ENCODE measurements at regions not wholly inside any gene's neighbourhood (a gene's known extent, or its start where the extent isn't known, plus 50 kb on each side); places are given as distances from the start of the nearest gene placed in this dataset.

DNA sequence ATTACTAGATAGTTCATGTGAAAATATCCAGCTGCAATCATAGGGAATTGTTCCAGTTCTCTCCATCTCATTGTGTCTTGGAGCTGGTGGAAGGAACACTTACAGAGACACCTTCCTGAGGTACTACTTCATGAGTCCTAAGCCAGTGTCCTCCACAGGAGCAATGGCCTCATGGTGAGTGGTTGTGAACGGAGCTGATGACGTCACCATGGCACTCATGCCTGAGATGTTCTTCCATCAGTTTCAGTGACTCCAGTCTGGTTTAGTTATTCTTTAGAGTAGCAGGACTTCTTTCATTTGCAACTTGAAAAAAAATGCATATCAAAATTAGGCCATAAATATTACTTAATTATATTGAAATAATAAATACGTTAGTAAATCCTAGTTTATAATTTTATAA is 418.6 kb downstream of the ZNF521 start:
- DNase-seq (ENCODE audit: low read depth in 2 of 3, low spot score in 1 of 3) = no peak

- DNase-seq (ENCODE audit: low read depth in 2 of 3, low spot score in 1 of 3) = no peak
These were observed 417.6 kb downstream of the ZNF521 start for GRCh38 chr18:24934258-24934932.

DNA sequence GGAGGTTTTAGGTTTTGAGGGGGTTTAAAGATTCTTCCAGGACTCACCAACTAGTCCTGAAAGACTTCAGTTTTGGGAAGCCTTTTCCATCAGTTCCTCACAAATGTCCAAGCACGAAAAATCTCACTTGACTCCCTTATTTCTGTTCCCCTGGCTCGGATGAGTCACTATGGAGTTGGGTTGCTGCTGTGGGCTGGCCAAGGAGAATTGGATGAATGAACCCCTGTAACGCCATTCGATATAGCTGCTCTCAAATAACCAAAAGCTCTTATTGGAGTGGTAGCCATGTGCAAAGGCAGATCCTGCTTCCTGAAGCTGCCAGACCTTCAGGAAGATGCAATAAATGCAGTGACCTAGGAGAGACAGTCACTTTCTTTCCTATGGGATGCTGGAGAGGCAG is 417.0 kb downstream of the ZNF521 start:
- DNase-seq (ENCODE audit: low read depth in 2 of 3, low spot score in 1 of 3) = no peak

DNA sequence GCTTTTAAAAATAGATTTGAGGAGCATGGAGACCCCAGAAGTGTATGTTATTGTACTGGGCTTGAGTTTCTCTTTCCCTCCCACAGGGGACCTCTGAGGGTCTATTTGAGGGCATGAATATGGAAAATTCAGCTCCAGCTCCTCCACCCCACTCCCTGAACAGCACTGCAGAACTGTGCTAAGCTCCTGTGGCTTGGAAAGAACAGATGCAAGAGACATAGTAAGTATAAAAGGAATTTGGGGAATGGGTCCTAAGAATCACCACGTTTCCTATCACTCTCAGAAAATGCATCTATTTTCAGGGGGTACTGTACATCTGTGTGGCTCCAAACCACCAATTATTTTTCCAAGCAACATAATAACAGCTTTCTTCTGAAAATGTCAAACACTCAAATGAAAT is 416.1 kb downstream of the ZNF521 start:
- DNase-seq (ENCODE audit: low read depth in 2 of 3, low spot score in 1 of 3) = no peak

DNA sequence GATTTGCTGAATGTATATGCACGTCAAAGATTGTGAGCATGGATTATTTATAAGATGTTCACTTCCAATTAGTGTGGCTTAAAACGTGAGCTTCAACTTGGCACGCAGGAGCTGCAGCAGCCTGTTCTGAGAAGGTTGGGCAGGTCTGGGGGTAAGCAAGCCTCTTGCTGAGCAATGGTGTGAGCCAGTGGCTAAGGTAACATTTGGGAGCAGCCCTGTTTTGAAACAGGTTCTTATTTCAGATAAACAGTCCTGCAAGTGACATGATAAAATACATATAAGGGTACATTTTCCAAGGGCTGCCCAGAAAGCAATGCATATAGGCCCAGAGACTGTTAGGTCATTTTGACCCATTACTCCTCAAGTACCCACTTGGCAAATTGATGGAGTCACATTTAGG is 415.3 kb downstream of the ZNF521 start:
- DNase-seq (ENCODE audit: low read depth in 2 of 3, low spot score in 1 of 3) = no peak

- DNase-seq (ENCODE audit: low read depth in 2 of 3, low spot score in 1 of 3) = no peak
These were observed 414.2 kb downstream of the ZNF521 start for GRCh38 chr18:24937639-24938275.

DNA sequence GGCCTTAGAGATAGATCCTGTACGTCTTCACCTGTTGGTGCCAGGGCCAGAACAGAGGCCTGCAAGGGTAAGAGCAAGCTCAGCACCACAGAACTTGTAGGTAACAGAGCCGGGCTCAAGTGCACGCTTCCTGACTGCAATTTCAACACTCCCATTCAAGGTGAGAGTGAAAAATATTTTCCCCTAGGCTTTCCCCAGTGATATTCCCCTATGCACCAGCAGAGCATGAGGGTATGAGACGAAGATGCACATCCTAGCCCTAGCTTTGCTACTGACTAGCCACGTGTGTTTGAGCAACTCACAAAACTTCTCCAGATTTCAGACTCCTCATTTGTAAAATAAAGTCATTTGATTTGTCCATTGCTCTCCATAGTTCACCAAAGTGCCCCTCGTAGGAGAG is 411.6 kb downstream of the ZNF521 start:
- no peak for DNase-seq (ENCODE audit: low read depth in 2 of 3, low spot score in 1 of 3)

DNA sequence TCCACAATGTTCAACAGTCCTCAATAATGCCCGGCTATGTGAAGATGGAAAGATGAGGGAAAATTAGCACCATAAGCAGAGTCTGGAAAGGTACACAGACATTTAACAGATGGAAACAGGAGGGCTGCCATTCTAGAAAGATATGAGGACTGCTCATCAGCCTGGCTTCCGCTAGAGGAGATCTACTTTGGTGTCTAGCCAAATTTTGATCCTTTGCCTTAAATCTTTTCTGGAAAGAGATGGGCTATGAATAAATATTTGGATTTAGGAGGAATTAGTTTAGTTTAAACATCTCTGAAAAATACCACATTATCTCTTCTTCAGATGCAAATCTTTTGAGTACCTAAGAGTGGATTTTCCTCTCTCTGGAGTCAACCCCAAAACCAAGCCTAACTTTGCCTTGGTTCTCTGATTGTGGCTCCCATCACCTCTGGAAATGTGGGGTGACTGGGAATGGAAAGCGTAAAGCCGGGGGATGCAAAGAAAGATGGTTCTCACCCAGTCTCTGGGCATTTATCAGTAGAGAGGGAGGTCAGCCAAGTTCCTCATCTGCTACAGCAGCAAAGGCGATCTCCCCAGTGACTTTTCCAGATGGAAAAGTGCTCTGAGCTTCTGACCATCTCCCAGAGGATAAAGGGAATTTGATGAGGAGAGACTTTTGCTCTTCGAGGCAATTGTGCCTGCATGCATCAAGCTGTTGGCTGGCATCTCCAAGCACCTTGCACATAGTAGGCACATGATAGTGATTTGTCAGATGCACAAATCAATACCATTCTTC is 410.6 kb downstream of the ZNF521 start:
- no peak for DNase-seq (ENCODE audit: low read depth in 2 of 3, low spot score in 1 of 3)

DNA sequence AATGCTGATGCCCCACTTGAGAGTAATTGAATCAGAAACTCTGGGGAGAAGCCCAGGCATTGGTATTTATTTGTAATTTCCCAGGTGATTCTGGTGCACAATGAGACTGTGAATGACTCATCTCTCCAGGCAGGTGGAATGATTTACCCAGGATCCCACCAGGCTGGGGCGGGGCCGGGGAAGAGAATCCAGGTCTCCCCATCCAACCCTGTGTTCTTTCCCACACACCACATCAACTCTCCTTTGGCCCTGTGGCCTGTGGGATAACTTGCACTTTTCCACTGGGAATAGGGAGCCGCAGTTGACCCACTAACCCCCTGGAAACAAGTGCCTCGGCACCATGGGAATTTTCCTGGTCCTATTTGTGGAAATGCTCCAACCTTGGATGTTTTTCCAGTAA is 409.8 kb downstream of the ZNF521 start:
- DNase-seq (ENCODE audit: low read depth in 2 of 3, low spot score in 1 of 3) = no peak

- no peak for DNase-seq (ENCODE audit: low read depth in 2 of 3, low spot score in 1 of 3)
These were observed 404.3 kb downstream of the ZNF521 start for GRCh38 chr18:24947521-24948305.

GRCh38 chr18:24949908-24950307 is 402.1 kb downstream of the ZNF521 start:
- no peak for DNase-seq (ENCODE audit: low read depth in 2 of 3, low spot score in 1 of 3)

DNA sequence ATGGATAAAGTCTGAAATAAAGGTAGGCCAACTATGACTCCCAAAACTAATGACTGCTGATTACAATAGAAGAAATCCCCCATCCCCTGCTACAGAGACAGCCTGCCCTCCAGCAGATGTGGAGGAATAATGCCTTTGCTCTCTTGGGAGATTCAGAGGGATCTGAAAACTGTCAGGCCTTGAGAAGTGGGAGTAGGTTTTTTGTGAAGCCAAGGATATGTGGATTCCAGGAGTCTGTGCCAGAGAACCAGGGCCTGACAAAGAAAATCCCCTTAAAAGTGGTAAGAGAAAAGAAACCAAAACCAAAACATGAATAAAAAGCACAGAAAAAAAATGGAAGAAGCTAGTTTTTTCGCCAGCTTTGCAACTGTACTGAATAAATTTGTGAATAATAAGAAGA is 397.6 kb downstream of the ZNF521 start:
- DNase-seq (ENCODE audit: low read depth in 2 of 3, low spot score in 1 of 3) = no peak

- no peak for DNase-seq (ENCODE audit: low read depth in 2 of 3, low spot score in 1 of 3)
These were observed 394.0 kb downstream of the ZNF521 start for GRCh38 chr18:24958001-24958400.

DNA sequence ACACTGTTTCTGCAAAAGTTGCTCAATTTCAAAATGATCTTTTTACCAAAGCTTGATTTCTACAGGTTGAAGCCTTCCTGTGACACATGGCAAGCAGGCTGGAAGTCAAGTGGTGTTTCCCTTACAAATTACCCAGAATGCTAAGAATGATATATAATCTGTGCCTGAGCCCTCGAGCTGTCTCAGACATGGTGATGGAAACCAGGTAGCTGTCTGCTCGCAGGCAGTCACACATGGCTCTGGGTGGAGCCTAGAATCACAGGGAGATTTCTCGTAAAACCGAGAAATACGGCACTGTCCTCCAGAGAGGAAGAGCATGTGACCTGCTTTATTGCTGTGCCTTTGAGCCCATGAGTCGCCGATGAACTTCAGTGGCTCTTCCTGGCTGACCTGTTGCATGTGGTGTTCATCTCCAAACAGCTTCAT is 392.9 kb downstream of the ZNF521 start:
- DNase-seq (ENCODE audit: low read depth in 2 of 3, low spot score in 1 of 3) = no peak

- DNase-seq (ENCODE audit: low read depth in 2 of 3, low spot score in 1 of 3) = no peak
These were observed 387.8 kb downstream of the ZNF521 start for GRCh38 chr18:24964216-24964615.

- no peak for DNase-seq (ENCODE audit: low read depth in 2 of 3, low spot score in 1 of 3)
These were observed 383.7 kb downstream of the ZNF521 start for GRCh38 chr18:24968238-24968775.

GRCh38 chr18:24972577-24972976 is 379.4 kb downstream of the ZNF521 start:
- no peak for DNase-seq (ENCODE audit: low read depth in 2 of 3, low spot score in 1 of 3)

GRCh38 chr18:24974431-24974830 is 377.5 kb downstream of the ZNF521 start:
- no peak for DNase-seq (ENCODE audit: low read depth in 2 of 3, low spot score in 1 of 3)

DNA sequence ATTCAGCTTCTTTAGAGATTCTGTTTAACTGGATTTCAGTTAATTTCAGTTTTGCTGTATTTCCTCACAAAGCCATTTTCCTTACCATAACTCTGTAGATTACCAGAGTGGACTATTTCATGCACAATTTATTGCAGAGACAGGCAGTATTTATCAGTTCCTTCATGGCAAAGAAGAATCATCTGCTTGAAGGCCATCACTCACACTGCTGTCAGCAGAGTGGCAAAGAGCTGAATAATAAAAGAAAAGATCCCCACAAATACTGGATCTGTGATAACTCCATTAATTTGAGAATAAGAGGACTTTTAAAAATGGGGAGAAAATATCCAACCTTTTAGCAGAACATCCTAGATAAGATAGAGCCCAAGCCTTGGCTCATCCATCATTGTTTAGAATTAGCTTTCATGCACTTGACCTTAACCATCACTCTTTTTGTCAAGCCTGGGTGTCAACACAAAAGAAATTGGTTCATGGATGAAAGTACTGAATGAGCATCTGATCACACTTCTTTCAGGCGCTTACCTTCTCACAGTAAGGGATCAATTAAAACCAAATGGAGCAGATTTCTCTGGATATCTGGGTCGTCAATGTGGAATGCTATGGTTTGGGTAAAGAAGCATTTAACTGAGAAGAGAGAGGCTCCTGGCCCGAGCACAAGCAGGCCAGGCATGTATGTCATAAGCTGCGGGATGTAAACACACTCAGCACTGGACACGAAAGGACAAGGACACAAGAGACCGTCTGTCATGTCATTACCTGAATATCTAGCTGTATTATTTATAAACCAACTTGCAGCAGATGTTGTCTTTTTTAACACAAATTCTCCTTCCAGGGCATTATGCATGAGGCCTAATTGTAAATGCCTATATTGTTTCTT is 376.2 kb downstream of the ZNF521 start:
- DNase-seq (ENCODE audit: low read depth in 2 of 3, low spot score in 1 of 3) = no peak

DNA sequence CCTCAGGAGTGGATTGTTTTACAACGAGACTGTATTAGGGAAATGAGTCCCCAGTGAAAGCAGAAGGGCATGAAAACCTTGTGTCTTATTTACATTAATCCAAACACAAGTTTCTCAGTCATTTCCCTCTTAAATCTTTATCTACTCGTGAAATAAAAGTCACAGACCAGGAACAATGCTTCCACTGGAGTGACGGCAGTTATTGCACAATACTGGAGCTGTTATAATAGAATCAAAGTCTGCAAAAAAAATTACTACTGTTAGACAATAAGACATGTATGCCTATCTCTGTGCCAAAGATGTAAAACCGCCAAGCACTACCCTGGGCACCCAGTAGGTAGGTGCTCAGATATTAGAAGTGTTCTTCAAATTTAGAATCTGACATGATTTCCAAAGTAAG is 375.5 kb downstream of the ZNF521 start:
- no peak for DNase-seq (ENCODE audit: low read depth in 2 of 3, low spot score in 1 of 3)
